Omental fat pad (tissue), 3 donors: ENCODE measurements at regions not wholly inside any gene's neighbourhood (a gene's known extent, or its start where the extent isn't known, plus 50 kb on each side); places are given as distances from the start of the nearest gene placed in this dataset.

Experiments
- ATAC-seq: fragments of 150-250 bp; one replicate; pipeline ENCODE4 v1.9.1; 2016; ENCODE audit warnings: mild to moderate bottlenecking, moderate library complexity; ENCODE audit not compliant: low FRiP score
- DNase-seq: peaks from one replicate; pipeline ENCODE4 v3.0.0-alpha.2; 2019; ENCODE audit warnings: low spot score
- CTCF ChIP-seq, 3 donors: fragments of 450-650 bp; IDR thresholded peaks; one replicate each; pipeline ENCODE4 v1.5.1; 2016 to 2017; ENCODE audit warnings: antibody characterized with exemption in 3 of 3, mild to moderate bottlenecking in 3 of 3, moderate library complexity in 2 of 3

GRCh38 chr9:631596-631995 lies 209.9 kb upstream of the DMRT1 start:
- no peak for TF ChIP-seq CTCF (IDR thresholded peaks at IDR 0.05)
- ATAC-seq (no peak), DNase-seq (no peak)

- DNase-seq: no peak
- no peak for ATAC-seq
- no peak for TF ChIP-seq CTCF (IDR thresholded peaks at IDR 0.05)
These were observed 208.0 kb upstream of the DMRT1 start for GRCh38 chr9:633461-633860.

- DNase-seq (no peak), ATAC-seq (no peak)
- no peak for TF ChIP-seq CTCF (IDR thresholded peaks at IDR 0.05)
These were observed 204.4 kb upstream of the DMRT1 start for GRCh38 chr9:636931-637591.

GRCh38 chr9:638152-638551 lies 203.3 kb upstream of the DMRT1 start:
- no peak for DNase-seq

GRCh38 chr9:642014-642413 lies 199.5 kb upstream of the DMRT1 start:
- ATAC-seq: no peak
- TF ChIP-seq CTCF (IDR thresholded peaks at IDR 0.05): no peak
- DNase-seq: no peak

More at GRCh38 chr9:638152-638551, 203.3 kb upstream of the DMRT1 start:
- ATAC-seq: no peak
- TF ChIP-seq CTCF (IDR thresholded peaks at IDR 0.05): no peak

- no peak for TF ChIP-seq CTCF (IDR thresholded peaks at IDR 0.05)
- ATAC-seq (no peak), DNase-seq (no peak)
These were observed 197.5 kb upstream of the DMRT1 start for GRCh38 chr9:643966-644365.

GRCh38 chr9:647522-647921 lies 194.0 kb upstream of the DMRT1 start:
- no peak for DNase-seq
- ATAC-seq: no peak
- no peak for TF ChIP-seq CTCF (IDR thresholded peaks at IDR 0.05)
